HG03196 (cell line): ENCODE measurements at regions not wholly inside any gene's neighbourhood (a gene's known extent, or its start where the extent isn't known, plus 50 kb on each side); places are given as distances from the start of the nearest gene placed in this dataset.

Source experiments
- ATAC-seq: cut with Tn5 transposase; IDR thresholded peaks from one replicate; pipeline ENCODE4 v1.9.1; 2021; ENCODE audit not compliant: unreplicated experiment

DNA sequence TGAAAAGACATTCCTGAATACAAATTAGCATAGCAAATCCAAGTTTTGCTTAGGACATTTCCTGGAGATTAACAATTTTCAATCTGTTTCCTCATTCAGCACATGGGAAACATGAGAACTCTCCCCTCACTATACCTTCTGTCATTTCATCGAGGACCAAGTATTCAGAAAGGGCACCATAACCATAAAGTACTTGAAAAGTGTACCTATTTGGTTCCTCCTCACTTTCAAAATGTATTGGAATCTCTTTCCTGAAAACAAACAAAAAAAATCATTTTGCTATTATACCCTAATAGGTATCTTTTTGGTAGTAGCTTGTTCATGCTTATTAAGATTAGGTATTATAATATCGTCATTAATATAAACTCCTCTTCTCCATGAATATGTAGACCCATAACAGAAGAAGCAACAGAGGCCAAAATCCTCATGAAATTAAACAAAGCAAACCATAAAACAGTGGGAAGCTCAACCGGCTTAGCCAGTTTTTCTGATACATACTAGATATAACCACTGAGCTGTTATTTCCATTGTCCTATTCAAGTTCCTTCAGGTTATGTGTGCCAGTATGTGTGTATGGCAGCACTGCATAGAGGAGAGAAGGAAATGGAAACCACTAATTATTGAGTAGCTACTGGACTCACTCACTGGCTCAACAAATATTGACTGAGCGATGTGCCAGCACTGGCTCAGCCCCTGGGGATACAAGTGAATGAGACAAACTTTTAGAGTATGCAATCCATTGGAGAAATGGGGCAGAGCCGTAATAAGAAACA is 274.0 kb downstream of the MAFB start:
- ATAC-seq = no peak

DNA sequence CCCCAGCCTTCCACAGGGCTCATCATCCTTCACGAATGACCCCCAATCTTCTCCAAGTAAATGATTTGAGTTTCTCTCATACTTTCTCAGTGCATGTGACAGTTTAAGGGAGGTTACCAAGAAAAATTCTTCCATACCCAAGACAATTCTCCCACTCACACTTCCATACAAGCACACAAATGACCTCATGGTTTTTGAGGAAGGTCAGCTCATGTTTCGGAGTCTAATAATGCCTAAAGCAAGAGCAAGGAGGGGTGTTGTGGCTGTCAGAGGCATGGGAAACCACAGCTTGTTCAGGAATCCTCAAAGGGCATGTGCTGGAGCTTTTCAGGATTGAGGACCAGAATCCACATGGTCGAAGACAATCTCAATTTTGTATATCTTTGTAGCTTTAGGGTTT is 279.0 kb downstream of the MAFB start:
- no peak for ATAC-seq

DNA sequence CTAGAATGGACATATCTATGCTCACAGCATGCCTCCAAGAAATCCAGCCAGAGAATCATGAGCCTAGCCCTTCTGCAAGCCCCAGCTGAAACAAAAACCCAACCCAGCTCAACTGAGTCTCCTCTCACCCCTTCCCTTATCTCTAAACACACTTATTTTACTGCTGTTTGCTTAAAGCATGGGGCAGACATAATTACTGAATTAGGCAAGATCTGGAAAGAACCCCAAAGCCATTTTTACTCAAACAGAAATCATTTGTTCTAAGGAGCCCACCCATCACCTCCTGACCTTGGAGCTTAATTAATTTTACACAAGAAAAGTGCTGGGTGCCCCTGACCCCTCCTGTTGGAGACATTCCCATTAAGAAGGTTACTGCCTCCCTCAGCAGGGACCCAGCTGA is 291.6 kb downstream of the MAFB start:
- ATAC-seq = no peak

DNA sequence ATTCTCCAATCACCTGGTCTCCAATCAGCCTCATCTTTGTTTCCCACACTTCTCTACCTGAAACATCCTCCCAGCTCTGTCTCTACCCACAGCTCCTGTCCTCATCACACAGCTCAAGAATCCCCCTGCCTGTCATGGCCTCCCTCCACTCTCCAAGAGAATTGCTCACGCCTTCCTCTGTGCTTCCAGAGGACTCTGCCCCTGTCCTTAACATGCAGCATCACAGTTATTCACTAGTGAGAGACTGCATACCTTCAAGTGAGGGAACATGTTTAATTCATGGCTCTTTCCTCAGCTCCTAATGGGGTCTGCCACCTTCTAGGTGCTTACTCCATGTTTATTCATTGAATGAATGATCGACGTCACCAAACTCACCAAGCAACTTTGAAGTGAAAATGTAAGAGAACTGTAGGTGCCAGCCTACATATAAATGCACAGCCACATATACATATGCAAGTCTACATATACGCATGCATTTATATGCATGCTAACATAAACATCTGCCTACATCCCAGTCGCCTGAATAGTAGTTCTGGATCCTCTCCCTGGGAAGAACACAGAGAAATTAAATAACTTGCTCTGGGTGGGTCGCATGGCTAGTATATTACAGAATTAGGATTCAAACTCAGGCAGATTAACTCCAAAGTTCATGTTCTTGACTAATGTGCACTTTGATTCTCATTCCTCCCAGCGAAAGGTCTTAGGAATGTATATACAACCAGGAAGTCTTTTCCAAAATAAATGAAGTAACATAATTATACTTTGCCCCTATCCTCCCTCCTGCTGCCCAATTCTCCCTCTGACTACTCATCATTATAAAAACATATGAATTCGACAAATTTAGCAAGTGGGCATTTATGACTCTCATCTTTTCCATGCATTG is 295.6 kb downstream of the MAFB start:
- no peak for ATAC-seq

DNA sequence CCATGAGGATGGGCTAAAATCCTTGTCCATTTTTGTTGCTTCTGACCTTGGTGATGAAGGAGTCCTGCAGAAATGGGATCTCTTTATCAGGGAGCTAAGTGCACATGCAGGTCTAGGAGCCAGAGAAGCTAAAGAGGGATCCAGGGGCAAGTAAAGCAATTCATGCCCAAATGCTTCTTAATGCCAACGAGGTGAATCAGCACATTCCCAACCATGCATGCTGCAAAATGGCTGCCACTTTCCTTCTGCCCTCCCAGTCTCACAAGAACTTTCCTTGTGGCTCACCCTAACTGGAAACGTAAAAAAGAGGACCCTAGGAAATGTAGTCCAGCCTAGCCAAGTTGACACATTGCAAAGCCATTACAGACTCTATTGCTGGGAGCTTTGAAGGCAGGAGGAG is 298.4 kb downstream of the MAFB start:
- no peak for ATAC-seq

DNA sequence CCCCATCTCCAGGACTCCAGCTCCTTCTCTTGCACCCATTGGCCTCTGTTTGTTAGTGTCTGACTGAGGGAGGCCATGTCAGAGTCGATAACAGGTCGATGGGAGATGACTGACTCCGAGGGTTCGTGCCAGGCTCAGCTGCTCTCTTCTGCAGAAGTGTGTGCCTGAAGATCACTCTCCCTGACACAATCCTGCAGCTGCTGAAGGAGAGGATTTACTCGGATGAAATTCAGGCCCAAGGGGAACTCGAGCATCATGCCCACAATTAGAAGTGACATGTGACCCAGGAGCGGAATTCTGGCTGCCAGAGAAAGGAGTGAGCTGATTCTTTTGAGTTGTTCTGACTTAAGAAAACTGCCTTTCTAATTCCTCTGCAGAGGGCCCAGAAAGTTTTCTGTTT is 318.2 kb downstream of the MAFB start:
- ATAC-seq = no peak

DNA sequence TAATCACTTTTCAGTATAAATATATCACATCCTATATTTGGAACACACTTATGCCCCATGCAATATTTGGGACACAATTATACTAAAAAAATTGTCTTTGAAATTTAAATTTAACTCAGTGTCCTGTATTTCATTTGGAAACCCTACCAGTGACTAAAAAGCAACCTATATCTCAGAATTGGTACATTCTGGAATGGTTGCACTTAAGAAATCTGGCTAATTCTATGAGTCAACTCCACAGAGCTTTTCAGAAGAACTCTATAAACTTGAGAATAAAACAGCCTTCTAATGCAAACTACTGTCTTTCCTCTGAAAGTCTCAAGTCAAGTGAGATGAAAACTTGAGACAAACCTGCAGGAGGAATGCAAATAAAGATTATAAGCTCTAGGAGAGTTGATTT is 320.2 kb downstream of the MAFB start:
- no peak for ATAC-seq

DNA sequence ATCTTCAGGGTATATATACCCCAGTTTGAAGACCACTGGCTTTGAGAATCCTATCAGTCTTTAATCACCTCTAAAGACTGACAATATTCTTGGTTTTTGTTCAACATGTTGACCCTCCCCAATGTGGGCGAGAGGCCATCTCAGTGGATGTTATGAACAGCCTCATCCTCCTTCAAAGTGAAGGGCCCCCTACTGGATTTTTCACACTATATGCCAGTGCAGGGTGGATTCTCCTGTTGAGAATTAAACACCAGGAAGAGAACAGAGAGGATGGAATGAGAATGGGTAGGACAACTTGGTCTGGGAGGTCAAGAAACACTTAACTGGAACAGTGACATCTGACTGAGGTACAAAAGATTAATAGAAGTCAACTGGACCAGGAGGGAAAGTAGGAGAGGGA is 327.1 kb downstream of the MAFB start:
- ATAC-seq = no peak

DNA sequence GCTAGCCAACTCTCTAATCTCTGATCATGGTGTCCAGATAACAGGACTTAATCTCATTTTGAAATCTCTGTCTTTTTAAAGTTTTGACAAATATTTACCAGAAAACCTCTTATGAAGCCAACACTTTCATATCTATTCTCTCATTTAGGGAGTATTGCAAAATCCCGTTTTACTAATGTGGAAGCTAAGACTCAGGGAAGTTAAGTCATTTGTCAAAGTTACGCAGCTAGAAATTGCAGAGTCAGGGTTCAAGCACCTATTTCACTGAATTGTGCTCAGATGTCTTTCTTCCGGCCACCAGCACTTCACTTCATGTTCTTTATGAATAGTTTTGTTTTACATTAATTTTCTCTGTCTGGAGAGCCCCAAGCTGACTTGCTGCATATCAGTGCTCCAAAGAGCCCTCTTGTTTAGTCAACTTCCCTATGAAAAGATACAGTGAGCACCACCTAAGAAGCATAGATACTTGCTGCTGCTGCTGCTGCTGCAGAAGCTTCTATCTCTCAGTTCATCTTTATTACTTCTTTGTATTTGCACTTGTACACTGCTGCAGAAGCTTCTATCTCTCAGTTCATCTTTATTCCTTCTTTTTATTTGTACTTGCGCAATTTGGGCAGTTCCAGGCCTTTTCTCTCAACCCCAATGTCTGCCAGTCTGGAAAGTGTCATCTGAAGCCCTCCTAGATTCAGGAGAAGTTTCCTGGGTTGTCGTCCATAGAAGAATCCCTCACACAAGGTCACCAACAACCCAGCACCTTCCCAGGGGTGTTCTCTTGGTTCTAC is 329.7 kb downstream of the MAFB start:
- ATAC-seq = no peak

DNA sequence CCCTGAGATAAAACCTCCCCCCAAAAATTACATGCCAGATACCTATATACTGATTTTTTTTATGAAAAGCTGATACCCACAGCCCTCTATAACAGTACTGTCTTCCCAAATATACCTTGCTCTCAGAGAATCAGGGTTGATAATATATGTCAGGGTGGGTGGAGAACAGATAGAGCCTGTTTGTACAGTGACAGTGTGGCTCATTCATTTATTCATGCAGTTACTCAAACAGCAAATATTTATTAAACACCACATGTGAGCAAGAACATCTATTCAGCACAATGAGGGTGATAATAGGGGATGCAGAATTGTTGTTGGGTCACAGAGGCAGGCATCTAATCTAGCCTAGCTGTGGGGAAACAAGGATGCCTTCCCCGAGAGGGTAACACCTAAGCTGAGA is 334.2 kb downstream of the MAFB start:
- ATAC-seq = no peak

DNA sequence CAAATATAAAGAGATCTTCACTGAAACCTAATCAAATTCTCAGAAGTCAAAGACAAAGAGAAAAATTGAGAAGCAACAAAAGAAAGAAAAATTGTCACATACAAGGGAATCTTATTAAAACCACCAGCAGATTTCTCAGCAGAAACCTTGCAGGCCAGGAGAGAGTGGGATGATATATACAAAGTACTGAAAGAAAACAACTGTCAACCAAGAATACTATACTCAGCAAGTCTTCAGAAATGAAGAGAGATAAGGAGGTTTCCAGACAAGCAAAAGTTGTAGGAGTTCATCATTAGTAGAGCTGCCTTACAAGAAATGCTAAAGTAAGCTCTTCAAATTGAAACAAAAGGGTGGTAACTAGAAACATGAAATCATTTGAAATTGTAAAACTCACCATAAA is 345.6 kb downstream of the MAFB start:
- no peak for ATAC-seq

DNA sequence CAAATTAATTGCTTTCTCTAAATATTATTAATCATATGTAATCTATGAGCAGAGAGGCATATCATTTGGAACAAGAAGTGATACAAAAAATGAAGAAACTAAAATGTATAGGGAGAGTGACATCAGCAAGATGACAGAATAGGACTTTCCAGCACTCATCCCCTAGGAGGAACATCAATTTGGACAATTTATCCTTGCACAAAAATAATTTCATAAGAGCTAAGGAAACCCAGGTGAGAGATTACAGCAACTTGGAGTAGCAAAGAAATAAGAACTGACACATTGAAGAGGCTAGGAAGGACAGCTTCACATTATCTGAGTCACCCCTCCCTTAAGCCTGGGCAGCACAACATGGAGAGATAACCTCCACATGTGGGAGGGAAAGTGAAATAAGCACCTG is 347.5 kb downstream of the MAFB start:
- ATAC-seq = no peak

DNA sequence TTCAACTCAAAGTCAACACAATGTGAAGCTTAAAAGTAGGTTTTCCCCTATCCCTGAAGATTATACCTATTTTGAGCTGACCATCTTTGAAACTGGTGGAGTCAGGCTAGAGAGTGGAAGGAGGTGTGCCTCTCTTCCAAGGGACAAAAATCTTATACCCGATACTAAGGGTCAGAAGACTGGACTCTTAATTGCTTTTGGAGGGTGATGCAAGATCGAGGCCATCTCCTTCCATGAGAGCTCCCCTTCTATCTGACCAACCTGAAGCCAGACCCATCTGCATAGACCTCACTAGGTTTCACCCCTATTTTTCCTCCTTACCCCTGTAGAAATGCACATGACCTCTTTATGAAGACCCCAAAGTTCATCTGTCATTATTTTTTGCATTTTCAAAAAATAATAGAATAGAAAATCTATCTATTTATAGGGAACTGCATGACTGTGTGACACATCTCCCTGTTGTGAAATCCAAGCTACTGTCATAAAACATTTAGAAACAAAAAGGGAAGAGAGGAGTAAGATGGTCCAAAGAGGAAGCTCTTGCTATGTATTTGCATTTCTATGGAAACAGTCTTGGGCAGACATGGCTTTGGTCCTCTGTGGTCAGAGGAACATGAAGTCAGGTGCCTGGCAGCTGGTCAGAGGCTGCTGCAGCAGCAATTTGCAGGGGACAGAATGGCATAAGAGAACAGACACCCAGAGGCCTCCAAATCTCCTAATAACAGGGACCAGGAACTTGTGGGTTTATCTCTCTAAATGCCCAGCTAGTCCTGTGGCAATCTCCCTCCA is 349.2 kb downstream of the MAFB start:
- ATAC-seq = no peak

DNA sequence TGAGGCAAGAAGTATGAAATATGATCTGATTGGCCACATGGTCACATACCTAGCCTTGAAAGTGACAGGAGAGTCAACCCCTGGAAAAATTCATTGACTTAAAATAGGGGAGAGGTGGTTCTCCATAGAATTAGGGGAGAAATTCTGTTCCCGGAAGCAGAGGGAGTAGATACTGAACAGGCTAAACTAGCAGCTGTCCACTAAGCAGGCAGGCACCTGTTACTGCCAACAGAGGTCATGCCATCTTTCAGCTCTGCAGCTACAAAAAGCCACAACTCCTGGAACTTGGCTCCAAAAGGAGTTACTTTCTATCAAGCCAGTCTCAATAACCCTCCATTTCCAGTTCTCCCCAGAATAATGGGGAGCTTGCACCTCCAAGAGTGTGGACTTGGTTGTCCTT is 352.5 kb downstream of the MAFB start:
- ATAC-seq = no peak

DNA sequence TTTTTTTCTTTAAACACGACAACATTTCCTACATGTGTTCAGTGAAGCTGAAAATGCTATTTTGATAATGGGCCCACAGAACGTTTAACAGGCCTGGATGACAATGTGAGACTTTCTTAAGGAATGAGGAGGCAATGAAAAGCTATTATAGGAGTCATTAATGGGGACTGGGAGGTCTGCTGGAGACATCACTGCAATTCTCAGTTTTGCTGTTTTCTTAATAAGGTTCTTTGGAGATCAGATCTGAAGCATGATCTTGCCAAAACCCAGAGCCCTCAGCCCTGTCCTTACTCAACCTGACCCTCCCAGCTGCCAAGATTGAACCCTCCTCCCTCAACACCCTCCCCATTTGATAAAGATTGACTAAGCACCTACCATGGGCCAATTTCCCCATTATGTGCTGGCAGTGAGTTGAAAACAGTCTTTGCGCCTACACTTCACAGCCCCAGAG is 353.1 kb downstream of the MAFB start:
- ATAC-seq = no peak

DNA sequence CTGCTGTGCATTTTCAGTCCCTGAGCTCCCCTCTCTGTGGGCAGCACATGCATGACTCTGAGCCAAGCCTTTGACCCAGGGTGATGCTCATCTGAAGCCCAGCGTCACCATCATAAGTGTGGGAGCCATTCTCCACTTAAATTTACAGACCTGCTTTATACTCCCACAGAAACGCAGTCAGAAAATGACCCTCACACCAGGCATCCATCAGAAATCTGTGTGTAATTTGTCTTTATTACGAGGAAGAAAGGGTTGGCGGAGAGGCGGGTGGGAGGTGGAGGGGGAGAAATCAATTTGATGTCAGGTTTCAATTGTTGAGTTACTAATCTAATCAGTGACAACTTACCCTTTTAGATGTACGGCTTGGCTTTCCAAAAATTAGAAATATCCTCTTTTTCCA is 353.6 kb downstream of the MAFB start:
- no peak for ATAC-seq

DNA sequence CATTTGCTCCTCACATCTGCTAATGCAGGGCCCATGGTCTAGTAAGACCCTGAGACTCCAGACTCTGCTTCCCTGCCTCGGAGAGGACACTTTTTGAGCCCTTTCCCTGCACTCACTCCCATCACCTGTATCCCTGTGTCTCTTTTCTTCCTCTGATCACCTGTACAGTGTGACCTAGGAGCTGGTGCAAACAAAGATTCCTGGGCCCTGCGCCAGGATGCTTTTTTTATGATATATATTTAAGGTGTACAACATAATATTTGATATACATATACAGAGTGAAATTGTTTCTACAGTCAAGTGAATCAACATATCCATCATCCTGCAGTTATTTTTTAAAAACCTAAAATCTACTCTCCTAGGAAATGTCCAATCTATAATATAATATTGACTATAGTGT is 355.4 kb downstream of the MAFB start:
- no peak for ATAC-seq

DNA sequence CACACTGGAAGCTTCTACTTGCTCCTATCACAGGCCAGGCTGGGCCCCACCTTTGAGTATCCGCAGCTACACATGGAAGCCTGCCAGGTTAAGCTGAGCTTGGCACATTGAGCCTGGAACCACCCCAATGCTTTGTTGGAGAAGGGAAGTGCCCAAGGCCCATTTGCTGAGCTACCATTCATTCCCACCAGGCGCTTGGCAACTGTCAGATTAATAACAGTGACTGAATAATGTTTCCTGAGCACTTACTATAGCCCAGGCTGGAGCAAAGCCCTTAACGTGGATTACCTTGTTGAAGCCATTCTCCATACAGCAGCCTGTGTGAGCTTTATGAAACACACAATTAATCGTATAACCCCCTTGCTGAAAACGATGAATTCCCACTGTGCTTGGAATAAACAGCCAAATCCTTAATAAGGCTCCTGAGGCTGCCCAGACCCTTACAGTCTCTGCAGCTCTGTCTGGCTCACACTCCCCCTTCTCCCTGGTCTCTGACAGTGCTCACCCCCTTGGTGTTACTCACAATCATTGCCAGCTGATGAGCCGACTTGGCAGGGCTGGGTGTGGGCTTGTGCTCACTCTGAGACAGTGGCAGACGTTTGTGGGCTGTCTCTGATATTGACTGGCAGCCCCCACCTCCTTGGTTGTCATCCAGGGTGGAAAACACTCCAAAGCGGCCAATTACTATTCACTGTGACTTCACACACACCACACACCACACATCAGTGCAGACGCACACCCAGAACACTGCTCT is 357.1 kb downstream of the MAFB start:
- no peak for ATAC-seq

DNA sequence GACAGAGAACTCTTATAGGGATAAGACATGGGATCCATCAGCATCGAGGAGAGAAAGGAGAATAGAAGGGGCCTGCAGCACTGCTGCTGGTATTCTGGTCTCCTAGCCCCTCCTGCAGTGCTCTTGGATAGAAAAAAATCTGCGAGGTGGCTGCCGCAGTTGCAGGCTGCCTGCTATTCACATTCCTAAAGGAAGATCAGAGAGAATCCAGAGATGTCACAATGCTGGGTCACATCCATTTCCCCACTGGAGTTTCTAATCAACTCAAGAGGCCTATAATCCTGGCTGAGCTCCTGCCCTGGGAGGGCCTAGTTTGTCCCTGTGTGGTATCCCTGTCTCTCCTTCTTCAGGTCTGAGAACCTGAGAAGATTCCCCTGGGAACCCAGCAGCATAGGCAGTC is 357.8 kb downstream of the MAFB start:
- ATAC-seq = no peak

DNA sequence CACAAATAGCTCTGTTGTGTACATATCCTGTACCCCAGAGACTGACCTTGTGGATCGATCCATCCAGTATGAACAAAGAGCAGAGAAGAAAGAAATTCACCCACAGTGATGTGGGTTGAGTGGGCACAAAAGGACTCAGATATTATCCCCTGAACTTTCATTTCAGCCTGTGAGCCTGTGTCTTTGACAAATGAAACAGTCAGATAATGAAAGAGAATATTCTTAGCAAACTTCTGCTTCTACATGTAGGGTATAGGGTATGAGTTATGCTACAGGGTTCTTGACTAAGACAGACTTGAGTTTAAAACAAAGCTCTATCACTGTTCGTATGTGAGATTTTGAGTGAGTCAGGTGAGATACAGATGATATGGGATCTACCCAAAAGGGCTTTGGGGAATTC is 359.7 kb downstream of the MAFB start:
- ATAC-seq = no peak
